ENCODE measurements at regions not wholly inside any gene's neighbourhood (a gene's known extent, or its start where the extent isn't known, plus 50 kb on each side); places are given as distances from the start of the nearest gene placed in this dataset.

DNA sequence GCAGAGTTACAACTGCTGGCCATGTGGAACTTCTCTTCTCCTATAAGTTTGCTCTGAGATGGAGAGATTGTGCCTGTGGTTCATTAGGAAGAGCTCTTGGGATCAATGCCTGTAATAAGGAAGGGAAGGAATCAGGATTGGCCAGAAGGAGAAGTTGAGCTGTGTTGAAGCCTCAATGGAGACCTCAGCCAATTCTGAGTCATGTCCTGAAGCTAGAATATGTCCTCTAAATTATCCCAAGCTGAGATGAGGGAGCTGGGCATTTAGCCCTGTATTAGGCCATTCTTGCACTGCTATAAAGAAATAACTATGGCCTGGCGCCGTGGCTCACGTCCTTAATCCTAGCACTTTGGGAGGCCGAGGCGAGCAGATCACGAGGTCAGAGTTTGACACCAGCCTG lies 85.4 kb upstream of the DHX15 start:
- no peaks in the 10 kb centered on the region for H4K20me1 ChIP-seq (ENCODE audit: insufficient read depth, low read length, poor library complexity, severe bottlenecking)
- no peak overlapping the region for H2AFZ ChIP-seq (ENCODE audit: low read length)
- H3K27me3 ChIP-seq (ENCODE audit: insufficient read depth, low read length, poor library complexity, severe bottlenecking), result no peaks in the 10 kb centered on the region
- H3K4me3 ChIP-seq (ENCODE audit: low read length, poor library complexity, severe bottlenecking), result no peak overlapping the region
- no peak overlapping the region for H3K4me2 ChIP-seq (ENCODE audit: low read depth, low read length, poor library complexity, severe bottlenecking)
- no peak overlapping the region for H3K9ac ChIP-seq (ENCODE audit: low read depth, low read length, poor library complexity, severe bottlenecking)
- H3K36me3 ChIP-seq (ENCODE audit: insufficient read depth, low read length), result no peaks in the 10 kb centered on the region
- H3K79me2 ChIP-seq (ENCODE audit: insufficient read depth, low read length), result no peaks in the 10 kb centered on the region
- peaks cover 7% of the 10 kb centered on the region; the same call in 1 of the 2 replicates for H3K9me3 ChIP-seq (ENCODE audit: insufficient read depth, low read depth, low read length)
- TF ChIP-seq CTCF (conservative IDR thresholded peaks at IDR 0.05; ENCODE audit: low read length) (no peak), EZH2phosphoT487 (IDR thresholded peaks at IDR 0.05; ENCODE audit: borderline replicate concordance) (no peak)
- H3F3A ChIP-seq (ENCODE audit: low read depth), result no peaks in the 10 kb centered on the region
- H3K4me1 ChIP-seq (ENCODE audit: insufficient read depth, low read length, poor library complexity, severe bottlenecking), result no peaks in the 10 kb centered on the region
- no peaks in the 10 kb centered on the region for H3K9me2 ChIP-seq (replicated peaks; ENCODE audit: low read depth, low read length)

DNA sequence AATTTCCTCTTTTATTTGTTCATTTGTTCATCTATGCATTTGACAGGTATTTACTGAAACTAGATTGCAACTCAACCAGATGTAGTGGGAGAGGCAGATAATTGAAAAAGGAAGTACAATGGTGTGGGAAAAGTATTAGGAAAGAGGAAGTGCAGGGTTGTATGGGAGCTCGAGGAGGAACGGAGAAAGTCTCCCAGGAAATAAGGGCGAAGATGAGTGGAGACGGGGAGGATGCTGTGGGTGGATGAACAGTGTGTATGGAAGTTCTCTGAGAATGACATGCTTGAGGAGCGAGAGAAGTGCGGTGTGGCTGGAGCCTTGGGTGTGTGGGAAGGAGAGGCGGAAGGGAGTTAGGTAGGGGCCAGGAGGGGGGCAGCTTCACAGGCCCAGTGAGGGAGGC lies 87.5 kb upstream of the DHX15 start:
- Histone ChIP-seq H3K27me3 (ENCODE audit: insufficient read depth, low read length, poor library complexity, severe bottlenecking) (no peaks in the 10 kb centered on the region), H3K9me2 (replicated peaks; ENCODE audit: low read depth, low read length) (no peaks in the 10 kb centered on the region), H3F3A (ENCODE audit: low read depth) (no peaks in the 10 kb centered on the region), H3K79me2 (ENCODE audit: insufficient read depth, low read length) (no peaks in the 10 kb centered on the region), H3K9me3 (ENCODE audit: insufficient read depth, low read depth, low read length) (peaks cover 8% of the 10 kb centered on the region), H3K9ac (ENCODE audit: low read depth, low read length, poor library complexity, severe bottlenecking) (no peak overlapping the region), H3K4me1 (ENCODE audit: insufficient read depth, low read length, poor library complexity, severe bottlenecking) (no peaks in the 10 kb centered on the region), H3K36me3 (ENCODE audit: insufficient read depth, low read length) (no peaks in the 10 kb centered on the region), H3K4me2 (ENCODE audit: low read depth, low read length, poor library complexity, severe bottlenecking) (no peak overlapping the region), H2AFZ (ENCODE audit: low read length) (no peak overlapping the region), H3K4me3 (ENCODE audit: low read length, poor library complexity, severe bottlenecking) (no peak overlapping the region), H4K20me1 (ENCODE audit: insufficient read depth, low read length, poor library complexity, severe bottlenecking) (no peaks in the 10 kb centered on the region)
- TF ChIP-seq EZH2phosphoT487 (IDR thresholded peaks at IDR 0.05; ENCODE audit: borderline replicate concordance), result no peak
- no peak for TF ChIP-seq CTCF (conservative IDR thresholded peaks at IDR 0.05; ENCODE audit: low read length)

- Histone ChIP-seq H3K36me3 (ENCODE audit: insufficient read depth, low read length) (no peaks in the 10 kb centered on the region), H4K20me1 (ENCODE audit: insufficient read depth, low read length, poor library complexity, severe bottlenecking) (no peaks in the 10 kb centered on the region), H3K9me2 (replicated peaks; ENCODE audit: low read depth, low read length) (no peaks in the 10 kb centered on the region), H2AFZ (ENCODE audit: low read length) (no peak overlapping the region), H3K4me3 (ENCODE audit: low read length, poor library complexity, severe bottlenecking) (no peak overlapping the region), H3K4me2 (ENCODE audit: low read depth, low read length, poor library complexity, severe bottlenecking) (no peak overlapping the region), H3F3A (ENCODE audit: low read depth) (no peaks in the 10 kb centered on the region), H3K79me2 (ENCODE audit: insufficient read depth, low read length) (no peaks in the 10 kb centered on the region), H3K9me3 (ENCODE audit: insufficient read depth, low read depth, low read length) (peaks cover 10% of the 10 kb centered on the region), H3K27me3 (ENCODE audit: insufficient read depth, low read length, poor library complexity, severe bottlenecking) (no peaks in the 10 kb centered on the region), H3K4me1 (ENCODE audit: insufficient read depth, low read length, poor library complexity, severe bottlenecking) (no peaks in the 10 kb centered on the region), H3K9ac (ENCODE audit: low read depth, low read length, poor library complexity, severe bottlenecking) (no peak overlapping the region)
- no peak for TF ChIP-seq EZH2phosphoT487 (IDR thresholded peaks at IDR 0.05; ENCODE audit: borderline replicate concordance)
Measured at GRCh38 chr4:24672880-24673279, 88.5 kb upstream of the DHX15 start.

GRCh38 chr4:24674279-24674678 lies 89.9 kb upstream of the DHX15 start:
- Histone ChIP-seq H3K79me2 (ENCODE audit: insufficient read depth, low read length) (no peaks in the 10 kb centered on the region), H4K20me1 (ENCODE audit: insufficient read depth, low read length, poor library complexity, severe bottlenecking) (no peaks in the 10 kb centered on the region), H3K27me3 (ENCODE audit: insufficient read depth, low read length, poor library complexity, severe bottlenecking) (no peaks in the 10 kb centered on the region), H3K4me2 (ENCODE audit: low read depth, low read length, poor library complexity, severe bottlenecking) (no peak overlapping the region), H3F3A (ENCODE audit: low read depth) (no peaks in the 10 kb centered on the region), H2AFZ (ENCODE audit: low read length) (no peak overlapping the region), H3K36me3 (ENCODE audit: insufficient read depth, low read length) (no peaks in the 10 kb centered on the region), H3K4me3 (ENCODE audit: low read length, poor library complexity, severe bottlenecking) (no peak overlapping the region), H3K9me3 (ENCODE audit: insufficient read depth, low read depth, low read length) (peaks cover 10% of the 10 kb centered on the region), H3K9me2 (replicated peaks; ENCODE audit: low read depth, low read length) (no peaks in the 10 kb centered on the region), H3K4me1 (ENCODE audit: insufficient read depth, low read length, poor library complexity, severe bottlenecking) (no peaks in the 10 kb centered on the region), H3K9ac (ENCODE audit: low read depth, low read length, poor library complexity, severe bottlenecking) (no peak overlapping the region)
- TF ChIP-seq EZH2phosphoT487 (IDR thresholded peaks at IDR 0.05; ENCODE audit: borderline replicate concordance) (no peak), CTCF (conservative IDR thresholded peaks at IDR 0.05; ENCODE audit: low read length) (no peak)

Measured in Loucy (cell line).